Spleen (tissue), 11 donors: ENCODE measurements at regions not wholly inside any gene's neighbourhood (a gene's known extent, or its start where the extent isn't known, plus 50 kb on each side); places are given as distances from the start of the nearest gene placed in this dataset.

Source experiments
- DNase-seq: peaks from one replicate; pipeline ENCODE4 v3.0.0-alpha.2; 2020
- H3K27ac ChIP-seq, 8 donors: fragments of 200-600 bp; sonication (generic) in 7 of 8; 1 replicate in 4 of 8; 2 replicates in 4 of 8; pipeline versions ENCODE4 v1.5.0 to v1.8.0; 2016 to 2021; ENCODE audit warnings: inconsistent platforms in 4 of 8, mild to moderate bottlenecking in 4 of 8, moderate library complexity in 1 of 8
- H3K27me3 ChIP-seq, 7 donors: fragments of 200-600 bp; sonication (generic) in 6 of 7; replicated peaks in 1 of 7; 1 replicate in 4 of 7; 2 replicates in 3 of 7; pipeline versions ENCODE4 v1.5.0 to v1.8.0; 2016 to 2021; ENCODE audit warnings: inconsistent platforms in 3 of 7, mild to moderate bottlenecking in 1 of 7
- H3K36me3 ChIP-seq, 6 donors: fragments of 200-600 bp; sonication (generic) in 5 of 6; 1 replicate in 4 of 6; 2 replicates in 2 of 6; pipeline versions ENCODE4 v1.5.0 to v1.8.0; 2016 to 2021; ENCODE audit warnings: inconsistent platforms in 2 of 6
- H3K4me1 ChIP-seq, 6 donors: fragments of 200-600 bp; sonication (generic) in 5 of 6; 1 replicate in 3 of 6; 2 replicates in 3 of 6; pipeline versions ENCODE4 v1.5.0 to v1.8.0; 2016 to 2021; ENCODE audit warnings: inconsistent platforms in 3 of 6
- H3K4me3 ChIP-seq, 8 donors: fragments of 200-600 bp; sonication (generic) in 7 of 8; 1 replicate in 4 of 8; 2 replicates in 4 of 8; pipeline versions ENCODE4 v1.5.0 to v1.8.0; 2016 to 2021; ENCODE audit warnings: inconsistent platforms in 4 of 8, mild to moderate bottlenecking in 4 of 8, moderate library complexity in 2 of 8
- H3K9me3 ChIP-seq, 8 donors: fragments of 200-600 bp; sonication (generic) in 7 of 8; 1 replicate in 4 of 8; 2 replicates in 4 of 8; pipeline versions ENCODE4 v1.5.0 to v1.8.0; 2016 to 2021; ENCODE audit warnings: inconsistent platforms in 4 of 8
- POLR2A ChIP-seq, 3 donors: fragments of 450-650 bp; IDR thresholded peaks; one replicate each; pipeline ENCODE4 v1.5.1; 2017; ENCODE audit warnings: antibody characterized with exemption in 3 of 3, mild to moderate bottlenecking in 1 of 3
- POLR2AphosphoS5 ChIP-seq, 3 donors: sonication (generic); formaldehyde crosslinking; IDR thresholded peaks; one replicate each; pipeline ENCODE4 v1.5.1; 2017; ENCODE audit warnings: antibody characterized with exemption in 3 of 3
- WGBS, 5 donors: extraction: QIAGEN DNeasy Blood & Tissue Kit in 3 of 5; methylation state at CpG; one replicate each; pipeline versions ENCODE4 v1.1.5 to v1.1.7; 2013 to 2018; 5-methylcytosine and 5-hydroxymethylcytosine counted together
- intact Hi-C: fragments of 100-400 bp; cut with DNase I; formaldehyde crosslinking; loops from one replicate; pipeline ENCODE4 v1.15.0; 2023; ENCODE audit warnings: low total_unique reads
- TF ChIP-seq, protein P1 (sequence below), 11 experiments: fragments of 200-600 bp in 7 of 11; fragments of 450-650 bp in 4 of 11; sonication (generic) in 4 of 11; IDR thresholded peaks in 8 of 11; conservative IDR thresholded peaks in 3 of 11; 1 replicate in 7 of 11; 2 replicates in 4 of 11; pipeline versions ENCODE4 v1.4.0 to v1.8.0; 2016 to 2021; ENCODE audit warnings: antibody characterized with exemption in 11 of 11, inconsistent platforms in 4 of 11, mild to moderate bottlenecking in 1 of 11
- donor health status: healthy with polysubstance abuse.
- donor health status: DM: no; HTN: no; CAD: no; lungs with moderate emphysema.
- donor health status: DM: no; HTN: no; CAD: no.
- donor health status: Bipolar disorder and iron deficiency.
- donor health status: healthy.
- donor health status: DM: no; HTN: no; CAD: no.
- donor health status: DM: yes; HTN: yes; CAD: no.

DNA sequence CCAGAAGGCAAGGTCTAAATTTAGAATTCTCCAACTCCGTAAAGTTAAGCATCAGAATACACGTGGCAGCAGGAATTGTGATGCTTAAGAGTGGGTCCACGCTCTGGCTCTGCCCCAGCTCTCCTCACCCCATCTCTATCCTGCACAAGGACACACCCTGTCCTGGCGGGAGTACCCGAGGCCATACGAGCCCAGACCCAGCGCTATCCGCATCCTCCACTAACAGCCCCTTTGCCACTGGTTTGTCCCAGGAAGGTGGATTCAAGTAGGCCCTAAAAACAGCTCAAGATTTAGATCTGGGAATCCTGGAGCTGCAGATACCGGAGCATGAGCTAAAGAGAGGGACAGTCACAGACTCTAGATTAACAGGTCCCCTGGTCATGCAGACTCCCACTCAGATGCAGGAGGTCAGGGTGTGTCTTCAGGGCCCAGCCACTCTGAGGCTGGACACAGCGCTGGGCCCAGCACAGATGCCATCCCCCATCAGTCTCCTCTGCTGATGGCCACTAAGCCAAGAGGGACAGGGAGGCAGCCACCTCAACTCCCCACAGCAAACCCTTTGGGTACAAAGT, 393.3 kb downstream of the NPHP4 start:
- WGBS, 5 donors: 69 to 79% (median 71%) methylated on average over 10 of the region's 10 CpGs
- DNase-seq: no peak

DNA sequence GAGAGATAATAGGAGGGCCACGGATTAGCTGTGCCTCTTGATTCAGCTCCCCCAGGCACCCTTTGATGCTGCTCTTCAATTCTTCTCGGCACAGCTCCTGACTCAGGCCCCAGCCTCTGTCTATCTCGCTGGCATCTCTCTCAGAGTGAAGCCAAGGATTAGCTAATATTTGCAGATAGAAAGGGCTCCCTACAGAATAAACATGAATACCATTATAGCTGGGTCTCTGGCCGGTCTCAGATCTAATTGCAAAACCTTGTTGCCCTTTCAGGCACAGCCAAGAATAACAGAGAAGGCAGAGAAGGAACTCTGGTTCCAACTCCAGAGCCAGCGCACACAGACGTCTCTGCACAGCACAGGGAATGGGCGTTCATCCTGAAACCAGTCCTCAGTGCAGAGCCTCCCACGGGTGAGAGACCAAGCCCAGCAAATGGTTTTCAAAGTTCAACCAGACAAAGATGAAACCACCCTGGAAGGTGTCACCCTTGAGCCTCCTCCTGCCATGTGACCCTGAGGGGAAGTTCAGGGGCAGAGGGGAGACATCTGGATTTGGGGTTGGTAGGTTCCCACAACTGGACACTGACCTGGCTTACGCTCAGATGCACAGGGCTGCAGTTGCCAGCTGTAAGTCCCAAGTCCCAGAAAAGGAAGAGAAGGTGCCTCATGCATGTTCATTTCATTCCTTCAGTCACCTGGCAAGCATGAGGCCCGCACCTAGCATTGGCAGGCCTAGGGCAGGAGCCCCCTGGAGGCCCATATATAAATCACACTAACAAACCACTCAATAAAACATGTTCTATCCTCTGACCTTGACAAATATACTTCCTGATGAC, 394.0 kb downstream of the NPHP4 start:
- WGBS, 5 donors: 64 to 77% (median 74%) methylated on average over 10 of the region's 10 CpGs

More for the DNA sequence above, 393.3 kb downstream of the NPHP4 start:
- Histone ChIP-seq H3K4me3 (no peak overlapping the region), H3K9me3 (no peaks in the 10 kb centered on the region), H3K4me1 (no peaks in the 10 kb centered on the region), H3K27ac (no peak overlapping the region), H3K36me3 (no peaks in the 10 kb centered on the region), H3K27me3 (peaks cover 0 to 19% (median 0%) of the 10 kb centered on the region in 7 donors)
- intact Hi-C loops: no loop called here
- TF ChIP-seq, protein P1, sequence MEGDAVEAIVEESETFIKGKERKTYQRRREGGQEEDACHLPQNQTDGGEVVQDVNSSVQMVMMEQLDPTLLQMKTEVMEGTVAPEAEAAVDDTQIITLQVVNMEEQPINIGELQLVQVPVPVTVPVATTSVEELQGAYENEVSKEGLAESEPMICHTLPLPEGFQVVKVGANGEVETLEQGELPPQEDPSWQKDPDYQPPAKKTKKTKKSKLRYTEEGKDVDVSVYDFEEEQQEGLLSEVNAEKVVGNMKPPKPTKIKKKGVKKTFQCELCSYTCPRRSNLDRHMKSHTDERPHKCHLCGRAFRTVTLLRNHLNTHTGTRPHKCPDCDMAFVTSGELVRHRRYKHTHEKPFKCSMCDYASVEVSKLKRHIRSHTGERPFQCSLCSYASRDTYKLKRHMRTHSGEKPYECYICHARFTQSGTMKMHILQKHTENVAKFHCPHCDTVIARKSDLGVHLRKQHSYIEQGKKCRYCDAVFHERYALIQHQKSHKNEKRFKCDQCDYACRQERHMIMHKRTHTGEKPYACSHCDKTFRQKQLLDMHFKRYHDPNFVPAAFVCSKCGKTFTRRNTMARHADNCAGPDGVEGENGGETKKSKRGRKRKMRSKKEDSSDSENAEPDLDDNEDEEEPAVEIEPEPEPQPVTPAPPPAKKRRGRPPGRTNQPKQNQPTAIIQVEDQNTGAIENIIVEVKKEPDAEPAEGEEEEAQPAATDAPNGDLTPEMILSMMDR (IDR thresholded peaks at IDR 0.05 in 8 of 11, conservative IDR thresholded peaks at IDR 0.05 in 3 of 11): no peak
- TF ChIP-seq POLR2AphosphoS5 (IDR thresholded peaks at IDR 0.05) (no peak), POLR2A (IDR thresholded peaks at IDR 0.05) (no peak)

DNA sequence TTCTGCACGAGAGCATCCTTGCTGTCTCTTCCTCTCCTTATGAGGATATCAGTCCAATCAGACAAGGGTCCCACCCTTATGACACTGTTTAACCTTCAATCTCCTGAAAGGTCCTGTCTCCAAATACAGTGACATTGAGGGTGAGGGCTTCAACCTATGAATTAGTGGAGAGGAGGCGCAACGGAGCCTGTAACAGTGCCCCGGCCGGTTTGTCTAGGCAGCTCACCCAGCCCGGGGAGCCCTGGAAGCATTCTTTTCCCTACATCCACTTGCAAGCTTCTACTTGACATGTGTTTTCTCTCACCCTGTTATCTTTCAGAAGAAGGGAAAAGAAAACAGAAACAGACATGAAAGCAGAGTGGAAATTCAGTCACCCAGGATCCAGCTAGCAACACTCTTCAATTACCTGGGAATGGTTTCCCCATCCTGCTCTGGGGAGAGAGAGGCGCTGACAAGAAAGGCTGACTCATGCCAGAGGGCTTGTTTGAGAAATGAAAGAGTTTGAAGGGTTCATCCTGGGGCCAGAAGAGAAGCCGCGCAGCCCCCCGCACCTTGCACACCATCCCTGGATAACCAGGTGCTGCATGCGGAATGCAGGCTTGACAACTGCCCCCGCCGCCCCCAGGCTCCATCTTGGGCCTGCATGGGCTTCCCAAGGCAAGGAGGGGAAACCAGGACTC, 394.9 kb downstream of the NPHP4 start:
- intact Hi-C loops: no loop called here

More for the DNA sequence above, 394.0 kb downstream of the NPHP4 start:
- Histone ChIP-seq H3K27me3 (peaks cover 0 to 24% (median 0%) of the 10 kb centered on the region in 7 donors), H3K4me1 (no peaks in the 10 kb centered on the region), H3K9me3 (no peaks in the 10 kb centered on the region), H3K4me3 (no peak overlapping the region), H3K27ac (no peak overlapping the region), H3K36me3 (no peaks in the 10 kb centered on the region)
- intact Hi-C loops: no loop called here
- no peak for DNase-seq
- TF ChIP-seq POLR2A (IDR thresholded peaks at IDR 0.05) (no peak), POLR2AphosphoS5 (IDR thresholded peaks at IDR 0.05) (no peak)
- TF ChIP-seq, protein P1 (IDR thresholded peaks at IDR 0.05 in 8 of 11, conservative IDR thresholded peaks at IDR 0.05 in 3 of 11): no peak

DNA sequence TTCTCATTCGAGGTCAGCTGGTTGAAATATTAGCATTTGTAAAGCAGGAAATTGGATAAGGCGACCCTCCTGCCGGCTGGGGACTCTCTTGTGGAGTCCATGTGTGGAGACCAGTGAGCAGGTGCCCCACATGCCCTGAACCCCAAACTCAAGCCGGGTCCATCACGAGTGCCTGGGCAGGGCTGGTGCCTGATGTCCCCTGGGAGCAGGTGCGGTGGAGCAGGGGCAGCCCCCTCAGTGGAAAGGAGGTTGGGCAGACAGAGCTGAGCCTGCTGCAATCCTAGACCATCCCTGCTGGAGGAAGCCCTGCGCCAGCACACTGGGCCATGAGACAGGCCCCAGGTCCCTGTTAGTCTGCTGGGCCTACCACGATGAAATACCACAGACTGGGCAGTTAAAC, 395.6 kb downstream of the NPHP4 start:
- Histone ChIP-seq H3K27me3 (peaks cover 0 to 27% (median 0%) of the 10 kb centered on the region in 7 donors), H3K9me3 (peaks cover 0 to 9% (median 4%) of the 10 kb centered on the region in 8 donors), H3K27ac (no peak overlapping the region), H3K36me3 (no peaks in the 10 kb centered on the region), H3K4me1 (no peaks in the 10 kb centered on the region), H3K4me3 (no peak overlapping the region)
- WGBS, 5 donors: 64 to 77% (median 76%) methylated on average over 5 to 8 of the region's 8 CpGs
- TF ChIP-seq, protein P1 (IDR thresholded peaks at IDR 0.05 in 8 of 11, conservative IDR thresholded peaks at IDR 0.05 in 3 of 11): no peak
- TF ChIP-seq POLR2AphosphoS5 (IDR thresholded peaks at IDR 0.05): no peak
- TF ChIP-seq POLR2A (IDR thresholded peaks at IDR 0.05): no peak
- DNase-seq: no peak
- intact Hi-C loops: no loop called here

More for the DNA sequence above, 394.9 kb downstream of the NPHP4 start:
- no peak overlapping the region for H3K4me3 ChIP-seq
- 84 to 91% (median 88%) methylated on average over 13 of the region's 13 CpGs for WGBS, 5 donors
- no peaks in the 10 kb centered on the region for H3K4me1 ChIP-seq
- H3K9me3 ChIP-seq: peaks cover 0 to 3% (median 0%) of the 10 kb centered on the region in 8 donors
- TF ChIP-seq POLR2A (IDR thresholded peaks at IDR 0.05): no peak
- no peak overlapping the region for H3K27ac ChIP-seq
- DNase-seq: no peak
- H3K27me3 ChIP-seq: peaks cover 0 to 29% (median 0%) of the 10 kb centered on the region in 7 donors
- H3K36me3 ChIP-seq: no peaks in the 10 kb centered on the region
